ENCODE measurements at regions not wholly inside any gene's neighbourhood (a gene's known extent, or its start where the extent isn't known, plus 50 kb on each side); places are given as distances from the start of the nearest gene placed in this dataset.

DNA sequence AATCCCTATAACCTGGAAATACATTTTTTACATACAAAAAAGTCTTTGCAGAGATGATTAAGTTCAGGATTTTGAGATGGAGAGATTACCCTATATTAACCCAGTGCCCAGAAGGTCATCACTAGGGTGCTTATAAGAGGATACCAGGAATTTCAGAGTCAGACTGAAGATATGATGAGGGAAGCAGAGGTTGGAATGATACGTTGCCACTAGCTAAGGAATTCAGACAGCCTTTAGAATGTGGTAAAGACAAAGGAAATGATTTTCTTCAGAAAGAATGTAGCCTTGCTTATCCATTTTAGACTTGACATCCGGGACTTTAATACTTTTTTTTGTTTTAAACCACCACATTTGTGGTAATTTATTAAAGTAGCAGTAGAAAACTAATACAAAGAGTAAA is 2176.8 kb upstream of the C9orf72 start:
- Histone ChIP-seq H3K4me1 (ENCODE audit: control insufficient read depth, insufficient read depth, low read length) (no peaks in the 10 kb centered on the region), H3K27ac (ENCODE audit: low read depth, low read length) (no peak overlapping the region), H3K9ac (ENCODE audit: extremely low read depth, low read length, poor library complexity, severe bottlenecking) (no peak overlapping the region), H3K27me3 (ENCODE audit: control insufficient read depth, insufficient read depth, low read length, poor library complexity, severe bottlenecking) (no peaks in the 10 kb centered on the region), H3K9me3 (ENCODE audit: control insufficient read depth, low read length) (no peaks in the 10 kb centered on the region), H3K36me3 (ENCODE audit: control insufficient read depth, insufficient read depth, low read length) (no peaks in the 10 kb centered on the region), H3K4me3 (ENCODE audit: low read length) (no peak overlapping the region)
- Mint-ChIP-seq H3K27ac (no peak overlapping the region), H3K27me3 (ENCODE audit: insufficient read depth) (no peaks in the 10 kb centered on the region), H3K4me3 (no peak overlapping the region), H3K9me3 (no peaks in the 10 kb centered on the region), H3K4me1 (no peaks in the 10 kb centered on the region), H3K36me3 (ENCODE audit: low read depth) (no peaks in the 10 kb centered on the region)
- 67 to 92% methylated on average over 1 to 2 of the region's 2 CpGs for WGBS, 2 experiments (ENCODE audit: insufficient coverage in 1 of 2, insufficient read length in 1 of 2)
- TF ChIP-seq, protein P1, sequence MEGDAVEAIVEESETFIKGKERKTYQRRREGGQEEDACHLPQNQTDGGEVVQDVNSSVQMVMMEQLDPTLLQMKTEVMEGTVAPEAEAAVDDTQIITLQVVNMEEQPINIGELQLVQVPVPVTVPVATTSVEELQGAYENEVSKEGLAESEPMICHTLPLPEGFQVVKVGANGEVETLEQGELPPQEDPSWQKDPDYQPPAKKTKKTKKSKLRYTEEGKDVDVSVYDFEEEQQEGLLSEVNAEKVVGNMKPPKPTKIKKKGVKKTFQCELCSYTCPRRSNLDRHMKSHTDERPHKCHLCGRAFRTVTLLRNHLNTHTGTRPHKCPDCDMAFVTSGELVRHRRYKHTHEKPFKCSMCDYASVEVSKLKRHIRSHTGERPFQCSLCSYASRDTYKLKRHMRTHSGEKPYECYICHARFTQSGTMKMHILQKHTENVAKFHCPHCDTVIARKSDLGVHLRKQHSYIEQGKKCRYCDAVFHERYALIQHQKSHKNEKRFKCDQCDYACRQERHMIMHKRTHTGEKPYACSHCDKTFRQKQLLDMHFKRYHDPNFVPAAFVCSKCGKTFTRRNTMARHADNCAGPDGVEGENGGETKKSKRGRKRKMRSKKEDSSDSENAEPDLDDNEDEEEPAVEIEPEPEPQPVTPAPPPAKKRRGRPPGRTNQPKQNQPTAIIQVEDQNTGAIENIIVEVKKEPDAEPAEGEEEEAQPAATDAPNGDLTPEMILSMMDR (conservative IDR thresholded peaks at IDR 0.05), result no peak
- DNase-seq, result no peak

DNA sequence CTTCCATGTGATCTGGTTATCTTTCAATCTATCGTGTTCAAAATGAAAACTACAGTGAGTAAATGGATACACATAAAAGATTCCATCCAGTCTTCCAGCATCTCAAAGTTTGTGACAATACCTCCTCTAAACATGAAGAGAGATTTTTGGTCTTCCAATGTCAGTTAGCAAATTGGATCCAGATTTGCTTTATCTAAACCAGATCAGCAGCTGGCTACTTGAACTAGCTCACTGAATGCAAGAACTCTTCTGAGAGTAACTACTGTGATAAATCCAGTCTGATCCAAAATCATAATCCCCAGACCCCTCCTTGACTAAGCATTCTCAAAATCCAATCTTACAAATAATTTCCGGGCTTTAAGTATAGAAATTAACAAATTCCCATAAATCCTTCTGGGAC is 2177.9 kb upstream of the C9orf72 start:
- H3K4me3 ChIP-seq (ENCODE audit: low read length), result no peak overlapping the region
- no peak overlapping the region for H3K27ac Mint-ChIP-seq
- TF ChIP-seq, protein P1 (conservative IDR thresholded peaks at IDR 0.05), result no peak
- H3K27ac ChIP-seq (ENCODE audit: low read depth, low read length), result no peak overlapping the region
- H3K27me3 ChIP-seq (ENCODE audit: control insufficient read depth, insufficient read depth, low read length, poor library complexity, severe bottlenecking), result no peaks in the 10 kb centered on the region
- no peaks in the 10 kb centered on the region for H3K9me3 ChIP-seq (ENCODE audit: control insufficient read depth, low read length)
- 83 to 94% methylated on average over 2 of the region's 2 CpGs for WGBS, 2 experiments (ENCODE audit: insufficient coverage in 1 of 2, insufficient read length in 1 of 2)
- H3K9ac ChIP-seq (ENCODE audit: extremely low read depth, low read length, poor library complexity, severe bottlenecking), result no peak overlapping the region
- no peaks in the 10 kb centered on the region for H3K4me1 ChIP-seq (ENCODE audit: control insufficient read depth, insufficient read depth, low read length)
- H3K36me3 Mint-ChIP-seq (ENCODE audit: low read depth), result no peaks in the 10 kb centered on the region
- H3K27me3 Mint-ChIP-seq (ENCODE audit: insufficient read depth), result no peaks in the 10 kb centered on the region
- no peak for DNase-seq
- no peaks in the 10 kb centered on the region for H3K9me3 Mint-ChIP-seq
- H3K4me3 Mint-ChIP-seq, result no peak overlapping the region
- H3K4me1 Mint-ChIP-seq, result no peaks in the 10 kb centered on the region
- H3K36me3 ChIP-seq (ENCODE audit: control insufficient read depth, insufficient read depth, low read length), result no peaks in the 10 kb centered on the region

DNA sequence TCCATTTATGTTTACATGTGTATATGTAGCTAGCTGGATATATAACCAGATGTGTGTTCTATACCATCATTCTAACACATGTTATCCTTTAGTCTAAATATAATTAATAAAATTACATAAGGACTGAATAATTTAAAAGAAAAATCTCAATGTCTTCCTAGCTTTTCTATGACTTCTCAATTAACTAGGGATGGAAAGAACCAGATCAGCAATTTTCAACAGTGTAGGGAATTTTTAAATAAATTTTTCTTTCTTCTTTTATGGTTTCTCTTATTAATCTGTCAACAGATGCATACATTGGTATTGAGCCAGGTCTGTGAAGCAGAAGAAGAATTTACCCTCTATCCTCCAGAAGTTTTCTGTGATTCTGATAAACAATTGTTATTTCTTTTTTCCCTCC is 2180.4 kb upstream of the C9orf72 start:
- Histone ChIP-seq H3K27me3 (ENCODE audit: control insufficient read depth, insufficient read depth, low read length, poor library complexity, severe bottlenecking) (no peaks in the 10 kb centered on the region), H3K9ac (ENCODE audit: extremely low read depth, low read length, poor library complexity, severe bottlenecking) (no peak overlapping the region), H3K4me1 (ENCODE audit: control insufficient read depth, insufficient read depth, low read length) (no peaks in the 10 kb centered on the region), H3K4me3 (ENCODE audit: low read length) (no peak overlapping the region), H3K27ac (ENCODE audit: low read depth, low read length) (no peak overlapping the region), H3K36me3 (ENCODE audit: control insufficient read depth, insufficient read depth, low read length) (no peaks in the 10 kb centered on the region), H3K9me3 (ENCODE audit: control insufficient read depth, low read length) (no peaks in the 10 kb centered on the region)
- Mint-ChIP-seq H3K27me3 (ENCODE audit: insufficient read depth) (no peaks in the 10 kb centered on the region), H3K27ac (no peak overlapping the region), H3K4me1 (no peaks in the 10 kb centered on the region), H3K4me3 (no peak overlapping the region), H3K9me3 (no peaks in the 10 kb centered on the region), H3K36me3 (ENCODE audit: low read depth) (no peaks in the 10 kb centered on the region)
- TF ChIP-seq, protein P1 (conservative IDR thresholded peaks at IDR 0.05), result no peak
- no peak for DNase-seq
